ENCODE measurements at regions not wholly inside any gene's neighbourhood (a gene's known extent, or its start where the extent isn't known, plus 50 kb on each side); places are given as distances from the start of the nearest gene placed in this dataset.

DNA sequence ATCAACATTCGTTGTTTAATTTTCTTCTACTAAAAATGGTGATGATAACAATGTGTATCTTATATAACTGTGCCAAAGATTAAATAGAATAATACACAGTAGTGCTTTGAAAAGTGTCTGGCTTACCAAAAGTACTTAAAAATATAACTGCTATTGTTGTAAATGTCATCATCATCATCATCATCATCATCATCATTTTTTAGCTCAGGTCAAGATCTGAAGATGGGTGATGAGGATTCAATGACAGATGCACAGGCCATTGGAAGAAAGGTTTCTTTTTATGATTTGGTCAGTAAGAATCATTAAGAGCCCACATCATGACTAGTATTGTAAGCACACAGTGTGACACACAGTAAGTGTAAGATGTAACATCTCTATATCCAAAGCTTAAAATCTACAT, 795.2 kb downstream of the SLC4A3 start:
- TF ChIP-seq, protein P1, sequence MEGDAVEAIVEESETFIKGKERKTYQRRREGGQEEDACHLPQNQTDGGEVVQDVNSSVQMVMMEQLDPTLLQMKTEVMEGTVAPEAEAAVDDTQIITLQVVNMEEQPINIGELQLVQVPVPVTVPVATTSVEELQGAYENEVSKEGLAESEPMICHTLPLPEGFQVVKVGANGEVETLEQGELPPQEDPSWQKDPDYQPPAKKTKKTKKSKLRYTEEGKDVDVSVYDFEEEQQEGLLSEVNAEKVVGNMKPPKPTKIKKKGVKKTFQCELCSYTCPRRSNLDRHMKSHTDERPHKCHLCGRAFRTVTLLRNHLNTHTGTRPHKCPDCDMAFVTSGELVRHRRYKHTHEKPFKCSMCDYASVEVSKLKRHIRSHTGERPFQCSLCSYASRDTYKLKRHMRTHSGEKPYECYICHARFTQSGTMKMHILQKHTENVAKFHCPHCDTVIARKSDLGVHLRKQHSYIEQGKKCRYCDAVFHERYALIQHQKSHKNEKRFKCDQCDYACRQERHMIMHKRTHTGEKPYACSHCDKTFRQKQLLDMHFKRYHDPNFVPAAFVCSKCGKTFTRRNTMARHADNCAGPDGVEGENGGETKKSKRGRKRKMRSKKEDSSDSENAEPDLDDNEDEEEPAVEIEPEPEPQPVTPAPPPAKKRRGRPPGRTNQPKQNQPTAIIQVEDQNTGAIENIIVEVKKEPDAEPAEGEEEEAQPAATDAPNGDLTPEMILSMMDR (IDR thresholded peaks at IDR 0.05), result no peak
- no peak for TF ChIP-seq POLR2AphosphoS5 (IDR thresholded peaks at IDR 0.05)
